Right forelimb (tissue), 1 donor: ENCODE measurements at regions not wholly inside any gene's neighbourhood (a gene's known extent, or its start where the extent isn't known, plus 50 kb on each side); places are given as distances from the start of the nearest gene placed in this dataset.

Experiments
- DNase-seq: peaks from one replicate; pipeline ENCODE4 v3.0.0-alpha.2; 2018

- no peak for DNase-seq
Measured at GRCh38 chr16:77555126-77555525, 120.3 kb upstream of the ADAMTS18 start.

GRCh38 chr16:77555791-77556190, 121.0 kb upstream of the ADAMTS18 start:
- no peak for DNase-seq

- DNase-seq = no peak
Measured at GRCh38 chr16:77556201-77556873, 121.5 kb upstream of the ADAMTS18 start.

GRCh38 chr16:77557385-77557784, 122.6 kb upstream of the ADAMTS18 start:
- no peak for DNase-seq

GRCh38 chr16:77558786-77559185, 124.0 kb upstream of the ADAMTS18 start:
- DNase-seq = no peak

GRCh38 chr16:77562497-77562896, 127.7 kb upstream of the ADAMTS18 start:
- no peak for DNase-seq

GRCh38 chr16:77564791-77565390, 130.1 kb upstream of the ADAMTS18 start:
- no peak for DNase-seq

GRCh38 chr16:77569406-77569805, 134.6 kb upstream of the ADAMTS18 start:
- no peak for DNase-seq

- no peak for DNase-seq
Measured at GRCh38 chr16:77570574-77570973, 135.7 kb upstream of the ADAMTS18 start.

GRCh38 chr16:77571115-77571862, 136.5 kb upstream of the ADAMTS18 start:
- no peak for DNase-seq

- DNase-seq = no peak
Measured at GRCh38 chr16:77574867-77575624, 140.2 kb upstream of the ADAMTS18 start.

- DNase-seq = no peak
Measured at GRCh38 chr16:77579351-77579891, 142.9 kb upstream of the NUDT7 start.

- DNase-seq = no peak
Measured at GRCh38 chr16:77581706-77582105, 140.6 kb upstream of the NUDT7 start.

- no peak for DNase-seq
Measured at GRCh38 chr16:77584205-77584859, 138.0 kb upstream of the NUDT7 start.

- DNase-seq = no peak
Measured at GRCh38 chr16:77585379-77586251, 136.7 kb upstream of the NUDT7 start.

- no peak for DNase-seq
Measured at GRCh38 chr16:77588389-77588788, 133.9 kb upstream of the NUDT7 start.

GRCh38 chr16:77589071-77589765, 133.1 kb upstream of the NUDT7 start:
- DNase-seq = no peak

- no peak for DNase-seq
Measured at GRCh38 chr16:77590707-77591106, 131.6 kb upstream of the NUDT7 start.

GRCh38 chr16:77591347-77591746, 131.0 kb upstream of the NUDT7 start:
- DNase-seq = no peak

- no peak for DNase-seq
Measured at GRCh38 chr16:77592021-77592420, 130.3 kb upstream of the NUDT7 start.

GRCh38 chr16:77594057-77594456, 128.3 kb upstream of the NUDT7 start:
- DNase-seq = no peak
